Glomerular visceral epithelial cell (primary cell): ENCODE measurements at regions not wholly inside any gene's neighbourhood (a gene's known extent, or its start where the extent isn't known, plus 50 kb on each side); places are given as distances from the start of the nearest gene placed in this dataset.
"Not testable (repeated sequence)": the region's sequence is repeated elsewhere in the genome, so short reads cannot be mapped to it uniquely, and the experiment has no call there.

Experiments used
- DNase-seq: peaks from one replicate; pipeline ENCODE4 v3.0.0-alpha.2; 2016; ENCODE audit errors: extremely low spot score

- DNase-seq: peak; percentile 56
Measured at GRCh38 chr4:159410076-159410777, 307.3 kb downstream of the RAPGEF2 start.

- no peak for DNase-seq
Measured at GRCh38 chr4:159410891-159411290, 308.0 kb downstream of the RAPGEF2 start.

GRCh38 chr4:159413306-159413943 lies 310.5 kb downstream of the RAPGEF2 start:
- DNase-seq: no peak

DNA sequence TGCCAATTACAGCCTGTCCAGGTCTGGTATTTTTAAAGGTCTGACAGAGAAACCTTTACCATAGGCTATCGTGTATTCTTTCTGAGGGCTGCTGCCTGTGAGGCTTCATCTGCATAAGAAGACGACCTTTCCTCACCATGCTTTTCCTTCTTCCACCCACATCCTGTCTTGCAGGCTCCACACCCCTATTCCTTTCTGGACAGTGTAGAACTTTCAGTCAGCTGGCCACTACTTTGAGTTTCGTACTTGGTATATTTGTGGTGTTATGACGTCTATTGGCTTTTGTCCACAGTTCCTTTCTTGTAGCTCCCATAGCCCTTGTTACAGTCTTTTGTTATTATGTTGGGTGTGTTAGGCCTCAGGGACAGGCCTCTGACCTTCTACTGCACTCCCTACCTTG lies 311.4 kb downstream of the RAPGEF2 start:
- no peak for DNase-seq

- no peak for DNase-seq
Measured at GRCh38 chr4:159416073-159416472, 313.2 kb downstream of the RAPGEF2 start.

DNA sequence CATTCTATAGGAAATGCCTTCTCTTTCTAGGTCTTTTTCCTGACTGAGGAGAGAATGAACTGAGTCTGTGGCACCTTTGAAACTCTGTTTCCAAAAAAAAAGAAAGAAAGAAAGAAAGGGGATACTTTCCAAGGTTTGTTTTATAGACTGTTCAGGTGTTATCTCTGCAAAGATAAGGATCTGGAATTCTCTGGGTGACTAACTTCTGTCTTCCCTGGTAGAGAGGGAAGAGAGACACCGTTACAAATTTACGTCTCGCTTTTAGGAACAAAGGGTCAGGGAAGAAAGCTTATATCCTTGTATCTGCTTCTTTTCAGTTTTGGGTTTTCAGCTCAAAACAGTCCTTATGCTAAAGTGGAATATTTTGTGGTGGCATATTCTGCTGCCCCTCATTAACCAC lies 314.1 kb downstream of the RAPGEF2 start:
- no peak for DNase-seq

- DNase-seq: no peak
Measured at GRCh38 chr4:159420162-159421057, 317.5 kb downstream of the RAPGEF2 start.

- not testable (repeated sequence) for DNase-seq
Measured at GRCh38 chr4:159421058-159421419, 318.2 kb downstream of the RAPGEF2 start.

DNA sequence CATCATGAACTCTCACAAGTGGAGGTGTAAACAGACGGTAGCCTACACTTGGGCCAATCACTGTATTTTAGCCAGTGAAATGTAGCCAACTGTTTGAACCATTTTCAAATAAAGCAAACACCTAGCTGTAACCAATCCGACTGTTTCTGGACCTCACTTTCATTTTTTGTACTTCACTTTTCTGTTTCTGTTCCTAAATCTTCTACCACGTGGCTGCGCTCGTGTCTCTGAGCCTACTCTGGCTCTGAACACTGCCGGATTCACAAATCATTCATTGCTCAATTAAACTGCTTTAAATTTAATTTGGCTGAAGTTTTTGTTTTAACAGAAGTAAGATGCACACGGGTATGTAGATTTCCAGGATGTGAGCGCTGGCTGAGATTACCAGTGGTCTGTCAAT lies 319.1 kb downstream of the RAPGEF2 start:
- no peak for DNase-seq

GRCh38 chr4:159422626-159423025 lies 319.7 kb downstream of the RAPGEF2 start:
- DNase-seq: no peak

- DNase-seq: no peak
Measured at GRCh38 chr4:159425737-159426305, 322.9 kb downstream of the RAPGEF2 start.

DNA sequence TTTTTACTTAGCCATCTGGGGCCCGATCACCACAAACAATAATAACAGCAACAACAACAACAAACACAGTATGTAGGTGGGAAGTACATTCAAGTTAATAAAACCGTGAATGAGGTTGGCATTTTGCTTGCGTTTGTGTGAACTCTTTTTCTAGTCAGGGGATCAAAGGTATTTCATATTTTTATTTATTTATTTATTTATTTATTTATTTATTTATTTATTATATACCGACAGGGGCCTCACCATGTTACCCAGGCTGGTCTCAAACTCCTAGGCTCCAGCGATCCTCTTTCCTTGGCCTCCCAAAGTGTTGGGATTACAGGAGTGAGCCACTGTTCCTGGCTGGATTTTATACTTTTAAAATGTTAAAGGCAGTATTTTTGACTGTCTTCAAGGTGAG lies 325.4 kb downstream of the RAPGEF2 start:
- DNase-seq: no peak

- no peak for DNase-seq
Measured at GRCh38 chr4:159428975-159429692, 326.3 kb downstream of the RAPGEF2 start.

DNA sequence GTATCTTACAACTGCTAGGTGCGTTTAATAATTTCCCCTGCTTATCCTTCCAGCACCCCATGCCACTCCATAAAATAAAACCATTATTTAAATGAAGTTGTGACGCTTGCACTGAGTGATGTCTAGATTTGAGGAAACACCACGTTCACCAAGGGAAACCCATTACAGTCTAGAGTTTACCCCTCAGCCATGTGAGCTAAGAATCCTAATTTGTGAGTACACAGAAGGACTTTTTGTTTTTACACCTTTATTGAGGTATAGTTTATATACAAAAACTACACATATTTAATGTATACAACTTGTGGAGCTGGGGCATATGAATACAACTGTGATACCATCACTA lies 326.8 kb downstream of the RAPGEF2 start:
- no peak for DNase-seq

DNA sequence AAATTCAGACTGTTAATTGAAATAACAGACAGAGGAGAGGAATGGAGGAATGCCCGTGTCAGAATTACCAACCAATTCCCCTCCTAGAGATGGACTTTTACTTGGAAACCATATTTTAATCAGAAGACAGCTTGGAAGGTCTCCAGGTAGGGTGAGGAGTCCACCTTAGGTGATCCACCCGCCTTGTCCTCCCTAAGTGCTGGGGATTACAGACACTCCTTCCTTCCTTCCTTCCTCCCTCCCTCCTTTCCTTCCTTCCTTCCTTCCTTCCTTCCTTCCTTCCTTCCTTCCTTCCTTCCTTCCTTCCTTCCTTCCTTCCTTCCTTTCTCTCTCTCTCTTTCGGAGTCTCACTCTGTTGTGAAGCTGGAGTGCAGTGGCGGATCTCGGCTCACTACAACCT lies 328.0 kb downstream of the RAPGEF2 start:
- DNase-seq: no peak

- no peak for DNase-seq
Measured at GRCh38 chr4:159432436-159432835, 329.6 kb downstream of the RAPGEF2 start.

GRCh38 chr4:159433337-159433736 lies 330.5 kb downstream of the RAPGEF2 start:
- no peak for DNase-seq

- no peak for DNase-seq
Measured at GRCh38 chr4:159434114-159434870, 331.4 kb downstream of the RAPGEF2 start.

- no peak for DNase-seq
Measured at GRCh38 chr4:159434871-159435241, 332.0 kb downstream of the RAPGEF2 start.

DNA sequence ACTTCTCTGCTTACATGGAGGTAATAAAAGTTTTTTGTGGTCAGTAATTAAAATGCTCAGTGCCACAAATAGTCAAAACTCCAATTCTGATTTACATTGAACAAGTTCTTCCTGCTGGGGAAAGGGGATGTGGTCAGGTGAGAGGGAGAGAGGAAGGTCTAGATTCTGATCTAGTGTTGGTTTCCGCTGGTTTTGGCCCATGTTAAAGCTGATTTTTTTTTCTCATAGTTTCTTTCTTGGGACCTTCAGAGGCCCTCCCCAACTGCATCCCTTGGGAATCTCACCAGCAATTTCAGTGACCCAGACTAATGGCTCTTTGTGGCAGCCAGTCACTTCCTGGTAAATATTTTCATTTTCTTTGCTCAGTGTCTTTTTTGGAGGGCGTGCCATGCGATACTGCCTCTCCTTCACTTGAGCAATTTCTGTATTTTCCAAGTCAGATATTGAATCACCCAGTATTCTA lies 332.7 kb downstream of the RAPGEF2 start:
- DNase-seq: no peak

DNA sequence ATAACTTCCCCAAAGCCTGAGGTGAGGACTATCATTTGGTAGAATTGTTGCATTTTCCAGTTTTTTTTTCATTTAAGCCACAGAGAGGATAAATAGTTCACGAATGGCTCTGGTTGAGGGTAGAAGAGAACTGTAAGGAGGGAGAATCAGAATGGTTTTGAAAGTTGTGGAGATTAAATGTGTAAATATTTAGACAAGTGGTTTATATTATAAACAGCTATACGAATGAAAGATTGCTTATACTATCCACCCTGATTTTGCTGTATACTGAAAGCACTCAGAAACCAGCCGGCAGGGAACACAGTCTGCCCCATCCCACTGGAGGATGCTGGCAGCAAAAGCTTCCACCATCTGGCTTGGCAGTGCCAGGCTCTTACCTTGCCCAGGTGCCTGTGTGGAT lies 341.1 kb downstream of the RAPGEF2 start:
- DNase-seq: no peak
